ENCODE measurements at regions not wholly inside any gene's neighbourhood (a gene's known extent, or its start where the extent isn't known, plus 50 kb on each side); places are given as distances from the start of the nearest gene placed in this dataset.

DNA sequence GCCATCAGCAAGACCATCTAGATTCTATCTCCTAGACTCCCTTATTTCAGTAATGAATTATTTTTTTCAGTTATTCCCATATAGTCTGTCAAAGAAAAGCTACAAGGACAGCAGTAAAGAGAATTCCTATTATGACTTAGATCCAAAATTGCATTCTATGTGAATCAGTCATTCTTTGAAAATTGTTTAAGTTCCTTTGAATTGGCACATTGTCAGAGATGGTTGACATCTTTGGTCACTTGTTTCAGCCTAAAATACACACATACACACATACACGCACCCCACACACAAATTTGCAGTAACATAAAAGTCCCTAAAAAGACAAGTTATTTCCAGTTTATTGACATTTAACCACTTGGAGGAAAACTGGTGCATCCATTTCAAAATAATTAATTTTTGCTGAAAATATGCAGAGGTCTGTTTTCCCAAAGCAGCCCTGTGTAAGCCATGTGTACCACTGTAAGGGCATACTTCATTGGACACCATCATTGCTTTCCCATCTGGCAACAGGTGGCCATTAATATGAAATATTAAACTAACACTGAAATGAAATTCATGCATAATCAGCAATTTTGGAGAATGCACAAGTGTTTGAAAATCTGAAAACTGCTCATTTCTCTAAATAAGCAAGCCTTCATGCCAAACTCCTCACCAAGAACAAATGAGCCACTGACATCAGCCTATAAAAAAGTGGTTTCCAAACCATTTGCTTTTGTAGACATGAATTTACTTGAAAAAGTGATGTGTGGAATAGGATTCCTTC is 121.7 kb upstream of the COL1A2 start:
- Histone ChIP-seq H3K27me3 (ENCODE audit: control insufficient read depth, insufficient read depth, low read length) (no peaks in the 10 kb centered on the region), H2AFZ (ENCODE audit: low read length) (no peak overlapping the region), H3K79me2 (ENCODE audit: control insufficient read depth, insufficient read depth, low read length) (no peaks in the 10 kb centered on the region), H3K4me1 (ENCODE audit: control insufficient read depth, extremely low read depth, insufficient read depth, low read length) (no peaks in the 10 kb centered on the region), H3K4me3 (replicated peaks in 1 of 4; ENCODE audit: control extremely low read depth in 1 of 4, insufficient read depth in 1 of 4, low read depth in 3 of 4, low read length in 4 of 4) (no peak overlapping the region), H3K27ac (ENCODE audit: insufficient read depth, low read length) (no peak overlapping the region), H3K9ac (ENCODE audit: insufficient read depth, low read length) (no peak overlapping the region), H4K20me1 (ENCODE audit: control insufficient read depth, extremely low read depth, insufficient read depth, low read length) (no peaks in the 10 kb centered on the region), H3K4me2 (ENCODE audit: extremely low read depth, insufficient read depth, low read length) (no peak overlapping the region), H3K9me3 (ENCODE audit: control insufficient read depth, insufficient read depth, low read depth, low read length) (no peaks in the 10 kb centered on the region), H3K36me3 (ENCODE audit: control insufficient read depth, insufficient read depth, low read length) (no peaks in the 10 kb centered on the region)
- TF ChIP-seq EZH2 (IDR thresholded peaks at IDR 0.05; ENCODE audit: low read length, missing control alignments), result no peak
- TF ChIP-seq, protein P1, sequence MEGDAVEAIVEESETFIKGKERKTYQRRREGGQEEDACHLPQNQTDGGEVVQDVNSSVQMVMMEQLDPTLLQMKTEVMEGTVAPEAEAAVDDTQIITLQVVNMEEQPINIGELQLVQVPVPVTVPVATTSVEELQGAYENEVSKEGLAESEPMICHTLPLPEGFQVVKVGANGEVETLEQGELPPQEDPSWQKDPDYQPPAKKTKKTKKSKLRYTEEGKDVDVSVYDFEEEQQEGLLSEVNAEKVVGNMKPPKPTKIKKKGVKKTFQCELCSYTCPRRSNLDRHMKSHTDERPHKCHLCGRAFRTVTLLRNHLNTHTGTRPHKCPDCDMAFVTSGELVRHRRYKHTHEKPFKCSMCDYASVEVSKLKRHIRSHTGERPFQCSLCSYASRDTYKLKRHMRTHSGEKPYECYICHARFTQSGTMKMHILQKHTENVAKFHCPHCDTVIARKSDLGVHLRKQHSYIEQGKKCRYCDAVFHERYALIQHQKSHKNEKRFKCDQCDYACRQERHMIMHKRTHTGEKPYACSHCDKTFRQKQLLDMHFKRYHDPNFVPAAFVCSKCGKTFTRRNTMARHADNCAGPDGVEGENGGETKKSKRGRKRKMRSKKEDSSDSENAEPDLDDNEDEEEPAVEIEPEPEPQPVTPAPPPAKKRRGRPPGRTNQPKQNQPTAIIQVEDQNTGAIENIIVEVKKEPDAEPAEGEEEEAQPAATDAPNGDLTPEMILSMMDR (conservative IDR thresholded peaks at IDR 0.05 in 1 of 2, IDR thresholded peaks at IDR 0.05 in 1 of 2; ENCODE audit: low read depth in 1 of 2, low read length in 2 of 2), result no peak
- peak in 1 of 2 donors; percentile 18 for DNase-seq (ENCODE audit: low read depth in 2 of 2)

DNA sequence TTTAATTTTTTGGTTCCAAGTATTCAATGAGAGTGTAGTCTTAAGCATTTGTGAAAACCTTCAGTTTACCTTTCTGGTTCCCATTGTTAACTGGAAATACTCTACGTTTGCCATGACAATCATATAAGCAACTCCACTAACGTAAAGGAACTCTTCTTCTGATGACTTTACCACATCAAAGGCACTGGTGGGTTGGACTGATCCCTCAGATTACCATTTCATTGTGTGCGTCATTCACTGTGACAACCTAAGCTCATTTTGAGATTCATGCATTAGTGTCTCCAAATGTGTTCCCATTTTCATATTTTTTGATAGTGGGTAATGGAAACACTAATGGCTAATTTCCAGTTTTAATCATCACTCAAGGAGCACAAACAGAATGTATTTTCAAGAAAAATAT is 119.9 kb upstream of the COL1A2 start:
- Histone ChIP-seq H3K27me3 (ENCODE audit: control insufficient read depth, insufficient read depth, low read length) (no peaks in the 10 kb centered on the region), H3K9ac (ENCODE audit: insufficient read depth, low read length) (no peak overlapping the region), H3K79me2 (ENCODE audit: control insufficient read depth, insufficient read depth, low read length) (no peaks in the 10 kb centered on the region)

DNA sequence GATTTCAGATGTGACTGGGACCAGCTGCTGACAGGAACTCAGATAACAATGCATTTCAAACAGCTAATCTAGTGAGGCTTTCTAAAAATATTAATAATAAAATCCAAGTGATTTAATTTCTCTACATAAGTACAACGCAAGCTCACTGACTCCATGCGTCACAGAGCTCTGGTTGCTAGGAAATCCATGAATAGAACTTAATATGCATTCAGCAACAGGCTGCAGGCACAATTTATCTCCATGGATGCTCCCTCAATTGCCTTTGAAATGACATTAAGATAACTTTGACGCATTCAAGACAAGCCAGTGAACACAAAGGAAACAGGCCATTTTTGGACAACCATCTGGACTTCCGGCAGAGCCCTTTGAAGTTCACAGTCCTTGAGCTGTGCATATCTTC is 118.7 kb upstream of the COL1A2 start:
- H3K79me2 ChIP-seq (ENCODE audit: control insufficient read depth, insufficient read depth, low read length), result no peaks in the 10 kb centered on the region
- TF ChIP-seq, protein P1 (conservative IDR thresholded peaks at IDR 0.05 in 1 of 2, IDR thresholded peaks at IDR 0.05 in 1 of 2; ENCODE audit: low read depth in 1 of 2, low read length in 2 of 2), result no peak
- no peak for TF ChIP-seq EZH2 (IDR thresholded peaks at IDR 0.05; ENCODE audit: low read length, missing control alignments)
- H3K4me3 ChIP-seq (replicated peaks in 1 of 4; ENCODE audit: control extremely low read depth in 1 of 4, insufficient read depth in 1 of 4, low read depth in 3 of 4, low read length in 4 of 4), result no peak overlapping the region

More for the DNA sequence above, 119.9 kb upstream of the COL1A2 start:
- Histone ChIP-seq H2AFZ (ENCODE audit: low read length) (no peak overlapping the region), H3K4me2 (ENCODE audit: extremely low read depth, insufficient read depth, low read length) (no peak overlapping the region), H4K20me1 (ENCODE audit: control insufficient read depth, extremely low read depth, insufficient read depth, low read length) (no peaks in the 10 kb centered on the region), H3K4me1 (ENCODE audit: control insufficient read depth, extremely low read depth, insufficient read depth, low read length) (no peaks in the 10 kb centered on the region), H3K9me3 (ENCODE audit: control insufficient read depth, insufficient read depth, low read depth, low read length) (no peaks in the 10 kb centered on the region), H3K36me3 (ENCODE audit: control insufficient read depth, insufficient read depth, low read length) (no peaks in the 10 kb centered on the region), H3K4me3 (replicated peaks in 1 of 4; ENCODE audit: control extremely low read depth in 1 of 4, insufficient read depth in 1 of 4, low read depth in 3 of 4, low read length in 4 of 4) (no peak overlapping the region), H3K27ac (ENCODE audit: insufficient read depth, low read length) (no peak overlapping the region)
- no peak for DNase-seq (ENCODE audit: low read depth in 2 of 2)
- TF ChIP-seq EZH2 (IDR thresholded peaks at IDR 0.05; ENCODE audit: low read length, missing control alignments), result no peak
- TF ChIP-seq, protein P1 (conservative IDR thresholded peaks at IDR 0.05 in 1 of 2, IDR thresholded peaks at IDR 0.05 in 1 of 2; ENCODE audit: low read depth in 1 of 2, low read length in 2 of 2), result no peak

More for the DNA sequence above, 118.7 kb upstream of the COL1A2 start:
- H3K36me3 ChIP-seq (ENCODE audit: control insufficient read depth, insufficient read depth, low read length), result no peaks in the 10 kb centered on the region
- H3K4me2 ChIP-seq (ENCODE audit: extremely low read depth, insufficient read depth, low read length), result no peak overlapping the region
- DNase-seq (ENCODE audit: low read depth in 2 of 2), result peak in 1 of 2 donors; percentile 23
- no peaks in the 10 kb centered on the region for H4K20me1 ChIP-seq (ENCODE audit: control insufficient read depth, extremely low read depth, insufficient read depth, low read length)
- H3K9me3 ChIP-seq (ENCODE audit: control insufficient read depth, insufficient read depth, low read depth, low read length), result no peaks in the 10 kb centered on the region
- H3K9ac ChIP-seq (ENCODE audit: insufficient read depth, low read length), result no peak overlapping the region
- no peak overlapping the region for H2AFZ ChIP-seq (ENCODE audit: low read length)
- no peaks in the 10 kb centered on the region for H3K4me1 ChIP-seq (ENCODE audit: control insufficient read depth, extremely low read depth, insufficient read depth, low read length)
- no peak overlapping the region for H3K27ac ChIP-seq (ENCODE audit: insufficient read depth, low read length)
- no peaks in the 10 kb centered on the region for H3K27me3 ChIP-seq (ENCODE audit: control insufficient read depth, insufficient read depth, low read length)
